GM23248 (cell line): ENCODE measurements at regions not wholly inside any gene's neighbourhood (a gene's known extent, or its start where the extent isn't known, plus 50 kb on each side); places are given as distances from the start of the nearest gene placed in this dataset.

Source experiments
- DNase-seq: peaks from one replicate; pipeline ENCODE4 v3.0.0-alpha.2; 2015
- H2AFZ ChIP-seq: fragments of 200-600 bp; sonication (generic); 2 replicates; pipeline ENCODE4 v1.6.1; 2016; ENCODE audit warnings: antibody characterized with exemption
- H3F3A ChIP-seq: fragments of 200-600 bp; sonication (generic); 2 replicates; pipeline ENCODE4 v1.6.1; 2016; ENCODE audit warnings: mild to moderate bottlenecking, antibody characterized with exemption, mixed run types; ENCODE audit not compliant: insufficient read depth
- H3K27ac ChIP-seq: fragments of 200-600 bp; sonication (generic); 2 replicates; pipeline ENCODE4 v1.5.1; 2016; ENCODE audit warnings: mild to moderate bottlenecking
- H3K27me3 ChIP-seq: fragments of 200-600 bp; sonication (generic); replicated peaks from 2 replicates; pipeline ENCODE4 v1.6.1; 2016; ENCODE audit warnings: mild to moderate bottlenecking; ENCODE audit not compliant: insufficient read depth
- H3K36me3 ChIP-seq: fragments of 200-600 bp; sonication (generic); 2 replicates; pipeline ENCODE4 v1.6.1; 2016; ENCODE audit warnings: low read depth, mild to moderate bottlenecking
- H3K4me1 ChIP-seq: fragments of 200-600 bp; sonication (generic); 2 replicates; pipeline ENCODE4 v1.6.1; 2016; ENCODE audit warnings: mild to moderate bottlenecking; ENCODE audit not compliant: insufficient read depth
- H3K4me2 ChIP-seq: fragments of 200-600 bp; sonication (generic); one replicate; pipeline ENCODE4 v1.6.1; 2016; ENCODE audit warnings: mild to moderate bottlenecking; ENCODE audit not compliant: unreplicated experiment
- H3K4me3 ChIP-seq: fragments of 200-600 bp; sonication (generic); 2 replicates; pipeline ENCODE4 v1.5.1; 2016; ENCODE audit warnings: mild to moderate bottlenecking
- H3K79me2 ChIP-seq: fragments of 200-600 bp; sonication (generic); 2 replicates; pipeline ENCODE4 v1.6.1; 2016; ENCODE audit warnings: mild to moderate bottlenecking; ENCODE audit not compliant: insufficient read depth
- H3K9ac ChIP-seq: fragments of 200-600 bp; sonication (generic); 2 replicates; pipeline ENCODE4 v1.6.1; 2016; ENCODE audit warnings: mild to moderate bottlenecking
- H3K9me2 ChIP-seq: fragments of 200-600 bp; sonication (generic); 2 replicates; pipeline ENCODE4 v1.6.1; 2016; ENCODE audit warnings: mixed run types, mild to moderate bottlenecking, moderate library complexity; ENCODE audit not compliant: insufficient read depth
- H3K9me3 ChIP-seq: fragments of 200-600 bp; sonication (generic); one replicate; pipeline ENCODE4 v1.6.1; 2017; ENCODE audit warnings: low read depth
- H4K20me1 ChIP-seq: fragments of 200-600 bp; sonication (generic); 2 replicates; pipeline ENCODE4 v1.6.0; 2016; ENCODE audit not compliant: insufficient read depth
- EZH2 ChIP-seq: fragments of 200-600 bp; sonication (generic); IDR thresholded peaks from 2 replicates; pipeline ENCODE4 v1.6.1; 2018; ENCODE audit warnings: antibody characterized with exemption, mild to moderate bottlenecking; ENCODE audit not compliant: insufficient read depth, poor library complexity, severe bottlenecking
- EZH2phosphoT487 ChIP-seq: fragments of 200-600 bp; sonication (generic); IDR thresholded peaks from 2 replicates; pipeline ENCODE4 v1.6.1; 2018; ENCODE audit warnings: antibody characterized with exemption, moderate library complexity, mild to moderate bottlenecking, low read depth; ENCODE audit not compliant: insufficient read depth
- WGBS, 2 experiments: methylation state at CpG; one replicate each; pipeline ENCODE4 v1.1.6; 2015 to 2017; ENCODE audit warnings: low lambda C conversion rate in 2 of 2, low coverage in 1 of 2; ENCODE audit errors: missing lambda C conversion rate in 2 of 2; 5-methylcytosine and 5-hydroxymethylcytosine counted together
- in situ Hi-C: fragments of 300-500 bp; cut with MboI; formaldehyde crosslinking; loops from 2 replicates; pipeline ENCODE4 v1.15.0; 2020

- Histone ChIP-seq H2AFZ (no peak overlapping the region), H3K36me3 (no peaks in the 10 kb centered on the region), H3F3A (no peaks in the 10 kb centered on the region), H3K79me2 (no peaks in the 10 kb centered on the region), H3K27ac (no peak overlapping the region), H4K20me1 (no peaks in the 10 kb centered on the region), H3K9me3 (no peaks in the 10 kb centered on the region), H3K4me3 (no peak overlapping the region), H3K4me2 (no peak overlapping the region), H3K4me1 (no peaks in the 10 kb centered on the region), H3K27me3 (peaks cover 16% of the 10 kb centered on the region; the same call in 1 of the 2 replicates), H3K9ac (no peak overlapping the region), H3K9me2 (no peaks in the 10 kb centered on the region)
- TF ChIP-seq EZH2 (no peak), EZH2phosphoT487 (no peak)
- DNase-seq = no peak
- 28 to 36% methylated on average over 3 of the region's 3 CpGs for WGBS, 2 experiments
- in situ Hi-C loops = no loop called here
Observed at GRCh38 chr3:102299125-102299877, 135.5 kb upstream of the ZPLD1 start.

GRCh38 chr3:102301155-102301880 is 133.5 kb upstream of the ZPLD1 start:
- no peak for DNase-seq
- H2AFZ ChIP-seq = no peak overlapping the region
- no peak overlapping the region for H3K4me2 ChIP-seq
- H4K20me1 ChIP-seq = no peaks in the 10 kb centered on the region
- no peaks in the 10 kb centered on the region for H3K36me3 ChIP-seq
- H3K9me3 ChIP-seq = no peaks in the 10 kb centered on the region
- H3K27ac ChIP-seq = no peak overlapping the region
- H3K4me1 ChIP-seq = no peaks in the 10 kb centered on the region
- no peaks in the 10 kb centered on the region for H3F3A ChIP-seq
- no peaks in the 10 kb centered on the region for H3K79me2 ChIP-seq
- WGBS, 2 experiments = 13 to 20% methylated on average over 4 of the region's 4 CpGs
- TF ChIP-seq EZH2 (no peak), EZH2phosphoT487 (no peak)
- in situ Hi-C loops = no loop called here
- peaks cover 16% of the 10 kb centered on the region; the same call in 1 of the 2 replicates for H3K27me3 ChIP-seq
- H3K9ac ChIP-seq = no peak overlapping the region
- H3K4me3 ChIP-seq = no peak overlapping the region
- no peaks in the 10 kb centered on the region for H3K9me2 ChIP-seq

DNA sequence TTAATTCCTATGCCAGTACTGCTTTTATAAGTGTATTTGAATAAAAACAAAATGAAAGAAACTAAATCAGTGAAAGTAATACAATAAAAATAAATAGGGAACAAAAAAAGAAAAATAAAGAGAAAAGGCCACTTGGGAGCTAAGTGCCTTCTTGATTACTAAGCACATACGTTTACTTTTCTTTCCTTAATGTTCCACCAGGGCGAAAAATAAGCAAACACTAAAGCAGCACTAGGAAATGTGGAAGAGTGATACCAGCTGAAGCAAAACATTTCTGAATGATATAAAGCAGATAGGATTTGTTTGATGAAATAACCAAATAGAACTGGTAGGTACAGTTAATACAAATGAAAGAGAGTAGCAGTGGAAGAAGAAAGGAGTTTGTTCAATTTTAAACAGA is 132.8 kb upstream of the ZPLD1 start:
- no peak overlapping the region for H2AFZ ChIP-seq
- H3F3A ChIP-seq = no peaks in the 10 kb centered on the region
- H3K79me2 ChIP-seq = no peaks in the 10 kb centered on the region
- 27 to 30% methylated on average over 2 of the region's 2 CpGs for WGBS, 2 experiments
- no peak overlapping the region for H3K4me2 ChIP-seq
- H3K4me3 ChIP-seq = no peak overlapping the region
- H3K9me3 ChIP-seq = no peaks in the 10 kb centered on the region
- H4K20me1 ChIP-seq = no peaks in the 10 kb centered on the region
- no peaks in the 10 kb centered on the region for H3K4me1 ChIP-seq
- peaks cover 11% of the 10 kb centered on the region; the same call in 1 of the 2 replicates for H3K27me3 ChIP-seq
- no peaks in the 10 kb centered on the region for H3K9me2 ChIP-seq
- no peak overlapping the region for H3K9ac ChIP-seq
- TF ChIP-seq EZH2phosphoT487 (no peak), EZH2 (no peak)
- no peaks in the 10 kb centered on the region for H3K36me3 ChIP-seq
- no peak for DNase-seq
- in situ Hi-C loops = no loop called here
- no peak overlapping the region for H3K27ac ChIP-seq

GRCh38 chr3:102304550-102304949 is 130.3 kb upstream of the ZPLD1 start:
- Histone ChIP-seq H3K4me2 (no peak overlapping the region), H3K36me3 (no peaks in the 10 kb centered on the region), H3K79me2 (no peaks in the 10 kb centered on the region), H3K9me3 (no peaks in the 10 kb centered on the region), H3K9me2 (no peaks in the 10 kb centered on the region), H3K9ac (no peak overlapping the region), H3K27me3 (peaks cover 5% of the 10 kb centered on the region; the same call in 1 of the 2 replicates), H4K20me1 (no peaks in the 10 kb centered on the region), H3K27ac (no peak overlapping the region), H2AFZ (no peak overlapping the region), H3F3A (no peaks in the 10 kb centered on the region), H3K4me1 (no peaks in the 10 kb centered on the region), H3K4me3 (no peak overlapping the region)
- TF ChIP-seq EZH2 (no peak), EZH2phosphoT487 (no peak)
- in situ Hi-C loops = no loop called here
- WGBS, 2 experiments = 57 to 64% methylated on average over 3 of the region's 3 CpGs
- DNase-seq = no peak
